GM12872 (cell line): ENCODE measurements at regions not wholly inside any gene's neighbourhood (a gene's known extent, or its start where the extent isn't known, plus 50 kb on each side); places are given as distances from the start of the nearest gene placed in this dataset.

Source experiments
- CTCF ChIP-seq: IDR thresholded peaks from 3 replicates; pipeline ENCODE4 v1.5.1; 2011; ENCODE audit warnings: low read depth, mild to moderate bottlenecking, low read length, moderate library complexity; ENCODE audit not compliant: insufficient read depth

GRCh38 chr2:180734382-180734781, 246.0 kb upstream of the UBE2E3 start:
- TF ChIP-seq CTCF: no peak

DNA sequence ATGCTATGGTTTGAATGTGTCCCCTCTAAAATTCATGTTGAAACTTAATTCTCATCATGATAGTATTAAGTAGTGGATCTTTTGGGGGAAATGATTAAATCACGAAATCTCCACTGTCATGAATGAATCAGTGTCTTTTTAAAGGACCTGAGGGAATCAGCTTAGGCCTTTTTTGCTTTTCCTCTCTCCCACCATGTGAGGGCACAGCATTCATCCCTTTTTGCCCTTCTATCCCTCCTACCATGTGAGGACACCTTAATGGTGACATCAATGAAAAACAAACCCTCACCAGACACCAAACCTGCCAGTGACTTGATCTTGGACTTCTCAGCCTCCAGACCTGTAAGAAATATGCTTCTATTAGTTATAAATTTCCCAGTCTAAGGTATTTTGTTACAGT, 247.1 kb upstream of the UBE2E3 start:
- TF ChIP-seq CTCF: no peak

DNA sequence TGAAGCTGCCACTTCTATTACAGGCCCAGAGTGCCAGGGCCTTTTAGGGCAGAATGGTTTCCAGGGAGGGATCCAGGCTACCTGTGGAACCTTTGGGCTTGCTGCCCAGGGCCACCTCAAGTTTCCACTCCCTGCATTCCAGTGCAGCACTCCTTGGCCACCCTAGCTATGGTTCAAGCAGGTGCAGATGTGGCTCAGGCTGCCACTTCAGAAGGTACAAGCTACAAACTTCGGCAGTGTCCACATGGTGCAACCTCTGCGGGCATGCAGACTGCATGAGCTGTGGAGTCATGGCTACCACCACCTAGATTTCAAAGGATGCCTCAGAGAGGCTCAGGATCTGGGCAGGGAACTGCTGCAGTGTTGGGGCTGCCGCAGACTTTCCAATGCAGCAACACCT, 248.1 kb upstream of the UBE2E3 start:
- no peak for TF ChIP-seq CTCF

GRCh38 chr2:180730976-180731375, 249.4 kb upstream of the UBE2E3 start:
- TF ChIP-seq CTCF: no peak

- no peak for TF ChIP-seq CTCF
These were observed 251.4 kb upstream of the UBE2E3 start for GRCh38 chr2:180728928-180729559.

DNA sequence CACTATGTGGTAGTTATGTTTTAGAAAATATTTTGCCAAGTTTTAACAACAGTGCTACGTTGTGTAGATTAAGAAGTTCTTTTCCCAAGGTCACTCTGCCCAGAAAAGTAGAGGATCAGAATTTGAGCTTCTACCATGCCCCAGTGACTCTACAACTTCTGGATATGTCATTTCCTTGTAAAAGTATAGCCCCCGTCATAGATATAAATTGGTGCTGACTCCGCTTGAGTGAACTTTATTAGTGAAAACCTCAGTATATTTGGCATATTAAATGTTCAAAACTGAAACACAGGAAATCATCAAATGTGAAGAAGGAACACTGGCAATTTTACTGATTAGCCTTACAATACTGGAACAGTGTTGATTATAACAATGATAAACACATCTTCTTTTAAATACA, 256.7 kb upstream of the UBE2E3 start:
- no peak for TF ChIP-seq CTCF

DNA sequence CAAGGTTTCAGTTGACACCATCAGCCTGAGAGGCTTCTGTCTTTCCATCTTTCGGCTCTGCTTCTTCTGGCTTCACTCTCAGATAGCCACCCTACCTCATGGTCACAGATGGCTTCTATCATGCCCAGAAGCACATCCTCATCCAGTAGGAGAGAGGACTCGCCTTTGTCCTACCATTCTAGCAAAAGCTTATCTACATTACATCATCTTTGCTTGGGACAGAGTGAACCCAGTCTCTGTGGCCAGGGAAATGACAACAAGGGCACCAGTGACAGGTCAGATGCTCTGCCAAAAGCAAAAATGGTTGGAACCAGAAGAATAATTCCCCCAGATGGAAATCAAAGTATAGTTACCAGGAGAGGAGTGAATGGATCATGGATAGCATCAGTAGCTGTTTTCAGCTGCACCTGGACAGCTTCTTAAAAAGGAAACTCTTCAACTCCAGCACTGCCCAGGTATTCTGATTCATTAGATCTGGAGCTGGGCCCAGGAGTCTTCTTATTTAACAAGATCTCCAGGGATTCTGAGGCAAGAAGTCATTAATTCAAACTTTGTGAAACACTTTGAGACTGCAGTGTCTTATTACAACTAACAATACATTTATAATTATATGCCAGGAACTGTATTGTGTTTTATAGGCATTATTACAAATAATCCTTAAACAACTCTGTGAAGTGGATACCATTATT, 257.7 kb upstream of the UBE2E3 start:
- TF ChIP-seq CTCF: no peak
